Adipocyte (in vitro differentiated cells): ENCODE measurements at regions not wholly inside any gene's neighbourhood (a gene's known extent, or its start where the extent isn't known, plus 50 kb on each side); places are given as distances from the start of the nearest gene placed in this dataset.
"Not testable (repeated sequence)": the region's sequence is repeated elsewhere in the genome, so short reads cannot be mapped to it uniquely, and the experiment has no call there.

Source experiments
- DNase-seq: peaks from one replicate; pipeline ENCODE4 v3.0.0-alpha.2; 2015; ENCODE audit warnings: low read depth
- H3K27me3 ChIP-seq: replicated peaks from 2 replicates; pipeline ENCODE4 v1.7.0; 2013; ENCODE audit warnings: mild to moderate bottlenecking, low read length, moderate library complexity; ENCODE audit not compliant: control insufficient read depth, insufficient read depth
- H3K36me3 ChIP-seq: 2 replicates; pipeline ENCODE4 v1.7.0; 2013; ENCODE audit warnings: low read length, mild to moderate bottlenecking, moderate library complexity; ENCODE audit not compliant: control insufficient read depth, insufficient read depth, severe bottlenecking
- H3K4me1 ChIP-seq: 2 replicates; pipeline ENCODE4 v1.7.0; 2013; ENCODE audit warnings: mild to moderate bottlenecking, low read length, moderate library complexity; ENCODE audit not compliant: control insufficient read depth, insufficient read depth
- H3K4me3 ChIP-seq: 2 replicates; pipeline ENCODE4 v1.7.0; 2013; ENCODE audit warnings: mild to moderate bottlenecking, low read length, moderate library complexity
- H3K9ac ChIP-seq: 2 replicates; pipeline ENCODE4 v1.7.0; 2013; ENCODE audit warnings: mild to moderate bottlenecking, low read length, moderate library complexity
- H3K9me3 ChIP-seq: 2 replicates; pipeline ENCODE4 v1.7.0; 2013; ENCODE audit warnings: mild to moderate bottlenecking, low read length, moderate library complexity; ENCODE audit not compliant: control insufficient read depth

GRCh38 chr4:151857368-151857767 is 96.6 kb upstream of the GATB start:
- Histone ChIP-seq H3K27me3 (peaks cover 10% of the 10 kb centered on the region), H3K4me3 (no peak overlapping the region), H3K4me1 (no peaks in the 10 kb centered on the region), H3K36me3 (no peaks in the 10 kb centered on the region), H3K9ac (no peak overlapping the region), H3K9me3 (peaks cover 2% of the 10 kb centered on the region)
- no peak for DNase-seq

DNA sequence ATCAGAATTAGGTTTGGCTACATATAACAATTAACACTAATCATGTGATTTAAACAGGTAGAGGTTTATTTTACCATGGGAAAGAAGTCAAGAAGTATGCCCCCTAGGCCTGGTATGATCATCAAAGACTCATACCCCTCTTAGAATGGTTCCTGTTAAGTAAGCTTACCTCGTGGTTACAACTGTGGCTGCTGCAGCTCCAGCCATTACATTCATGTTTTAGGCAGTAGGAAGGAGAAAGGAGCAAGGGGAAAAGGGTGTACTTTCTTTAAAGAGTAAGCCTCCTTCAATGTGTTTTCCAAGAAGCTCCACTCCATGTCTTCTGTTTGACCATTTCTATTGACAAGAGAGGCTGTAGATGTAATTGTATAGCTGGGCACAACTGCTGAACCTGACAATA is 94.9 kb upstream of the GATB start:
- no peaks in the 10 kb centered on the region for H3K36me3 ChIP-seq
- H3K27me3 ChIP-seq, result peaks cover 2% of the 10 kb centered on the region
- H3K4me1 ChIP-seq, result peaks cover 16% of the 10 kb centered on the region
- peaks cover 2% of the 10 kb centered on the region for H3K9me3 ChIP-seq
- H3K4me3 ChIP-seq, result no peak overlapping the region
- DNase-seq, result no peak
- H3K9ac ChIP-seq, result no peak overlapping the region

DNA sequence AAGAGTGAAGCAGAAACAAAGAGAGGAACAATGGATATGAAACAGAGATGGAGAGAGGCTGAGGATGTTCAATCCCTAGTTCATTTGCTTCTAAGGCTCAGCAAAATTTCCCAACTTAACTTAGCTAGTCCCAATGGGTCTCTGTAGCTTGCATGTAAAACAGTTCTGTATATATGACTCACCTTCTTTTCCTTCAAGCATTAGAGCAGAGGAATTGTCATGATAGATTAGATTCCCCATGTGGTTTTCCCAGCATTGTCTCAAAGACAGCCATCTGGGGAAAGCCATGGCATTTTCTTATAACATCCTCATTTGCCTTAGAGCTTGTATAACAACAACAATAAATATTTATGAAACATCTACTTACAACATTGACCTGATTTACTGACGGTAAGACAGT is 93.9 kb upstream of the GATB start:
- Histone ChIP-seq H3K4me3 (no peak overlapping the region), H3K4me1 (peaks cover 26% of the 10 kb centered on the region), H3K36me3 (no peaks in the 10 kb centered on the region), H3K9ac (no peak overlapping the region), H3K27me3 (no peaks in the 10 kb centered on the region), H3K9me3 (peaks cover 3% of the 10 kb centered on the region)
- DNase-seq, result no peak

DNA sequence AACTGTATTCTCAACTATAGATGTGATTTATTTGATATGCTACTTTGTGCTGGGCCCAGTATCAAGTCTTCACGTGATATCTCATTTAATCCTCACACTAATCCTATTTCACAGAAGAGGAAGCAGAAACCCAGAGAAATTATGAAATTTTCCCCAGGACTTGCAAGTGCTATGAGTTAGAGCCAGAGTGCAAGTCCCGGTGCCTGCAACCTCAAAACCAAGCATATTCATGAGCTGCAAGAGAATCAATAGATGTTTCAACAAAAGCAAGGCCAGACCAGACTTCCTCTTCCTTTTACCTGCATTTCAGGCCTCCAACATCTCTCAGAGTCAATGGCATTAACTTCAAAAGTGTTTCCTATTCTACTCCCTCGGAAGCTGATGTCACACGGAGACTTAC is 92.2 kb upstream of the GATB start:
- Histone ChIP-seq H3K27me3 (no peaks in the 10 kb centered on the region), H3K36me3 (no peaks in the 10 kb centered on the region), H3K4me3 (no peak overlapping the region), H3K9ac (no peak overlapping the region), H3K4me1 (peaks cover 26% of the 10 kb centered on the region), H3K9me3 (peaks cover 18% of the 10 kb centered on the region)
- DNase-seq, result no peak

DNA sequence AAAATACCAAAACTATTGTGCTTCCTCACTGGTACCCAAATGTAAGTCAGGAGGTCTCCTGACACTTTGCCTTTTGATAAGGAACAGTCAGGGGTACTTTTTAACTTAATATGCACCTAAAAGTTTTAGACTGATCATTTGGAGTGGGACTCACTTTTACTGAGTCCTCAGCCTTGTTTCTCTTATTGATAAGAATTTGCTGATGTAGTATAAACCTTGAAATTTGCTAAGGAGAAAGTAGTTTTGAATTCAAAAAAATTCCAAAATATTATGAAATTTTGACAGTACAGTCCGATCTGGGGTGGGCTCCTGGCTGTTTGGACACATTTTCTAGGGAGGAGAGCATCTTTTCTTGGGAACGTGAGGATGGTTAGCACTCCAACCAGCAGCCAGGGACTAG is 91.4 kb upstream of the GATB start:
- peaks cover 18% of the 10 kb centered on the region for H3K9me3 ChIP-seq

GRCh38 chr4:151851354-151851753 is 90.5 kb upstream of the GATB start:
- Histone ChIP-seq H3K36me3 (no peaks in the 10 kb centered on the region), H3K27me3 (no peaks in the 10 kb centered on the region), H3K4me1 (peaks cover 26% of the 10 kb centered on the region), H3K4me3 (peak overlapping the region; percentile 32), H3K9me3 (peaks cover 18% of the 10 kb centered on the region), H3K9ac (peak overlapping the region; percentile 71)
- no peak for DNase-seq

More for the DNA sequence above, 91.4 kb upstream of the GATB start:
- Histone ChIP-seq H3K36me3 (no peaks in the 10 kb centered on the region), H3K4me1 (peaks cover 26% of the 10 kb centered on the region), H3K4me3 (no peak overlapping the region), H3K9ac (no peak overlapping the region), H3K27me3 (no peaks in the 10 kb centered on the region)
- DNase-seq, result no peak

- Histone ChIP-seq H3K27me3 (no peaks in the 10 kb centered on the region), H3K9ac (peak overlapping the region; percentile 71), H3K36me3 (no peaks in the 10 kb centered on the region), H3K4me1 (peaks cover 26% of the 10 kb centered on the region), H3K4me3 (peak overlapping the region; percentile 32), H3K9me3 (peaks cover 18% of the 10 kb centered on the region)
- DNase-seq, result peak; percentile 31
Observed at GRCh38 chr4:151850791-151851213, 90.0 kb upstream of the GATB start.

DNA sequence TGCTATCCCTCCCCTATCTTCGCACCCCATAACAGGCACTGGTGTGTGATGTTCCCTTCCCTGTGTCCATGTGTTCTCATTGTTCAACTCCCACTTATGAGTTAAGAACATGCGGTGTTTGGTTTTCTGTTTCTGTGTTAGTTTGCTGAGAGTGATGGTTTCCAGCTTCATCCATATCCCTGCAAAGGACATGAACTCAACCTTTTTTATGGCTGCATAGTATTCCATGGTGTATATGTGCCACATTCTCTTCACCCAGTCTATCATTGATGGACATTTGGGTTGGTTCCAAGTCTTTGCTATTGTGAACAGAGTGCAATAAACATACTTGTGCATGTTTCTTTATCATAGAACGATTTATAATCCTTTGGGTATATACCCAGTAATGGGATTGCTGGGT is 84.7 kb upstream of the GATB start:
- not testable (repeated sequence) for DNase-seq, H3K36me3 ChIP-seq, H3K27me3 ChIP-seq, H3K4me3 ChIP-seq, H3K9ac ChIP-seq
- H3K4me1 ChIP-seq, result peaks cover 14% of the 10 kb centered on the region
- peaks cover 16% of the 10 kb centered on the region for H3K9me3 ChIP-seq

GRCh38 chr4:151842430-151843079 is 81.7 kb upstream of the GATB start:
- Histone ChIP-seq H3K4me3 (no peak overlapping the region), H3K27me3 (no peaks in the 10 kb centered on the region), H3K36me3 (no peaks in the 10 kb centered on the region), H3K9me3 (no peaks in the 10 kb centered on the region), H3K9ac (no peak overlapping the region), H3K4me1 (peaks cover 6% of the 10 kb centered on the region)
- no peak for DNase-seq

DNA sequence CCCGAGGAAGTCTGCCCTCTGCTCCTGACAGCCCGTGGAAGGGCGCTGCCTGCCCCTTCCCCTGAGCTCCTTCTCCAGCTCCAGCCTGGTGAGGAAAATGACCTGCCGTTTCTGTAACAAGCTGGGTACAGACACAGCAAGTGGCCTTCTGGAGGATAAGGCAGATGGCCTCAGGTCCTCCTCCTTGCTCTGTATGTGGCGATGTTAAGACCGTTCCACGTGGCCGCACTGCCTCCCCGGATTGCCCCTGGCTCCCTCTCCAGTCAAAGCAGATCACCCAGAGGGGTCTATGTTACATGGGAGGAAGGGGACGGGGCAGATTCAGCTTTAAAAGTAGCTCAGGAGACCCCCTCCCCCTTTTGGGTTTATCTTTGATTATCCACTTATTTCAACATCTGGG is 80.3 kb upstream of the GATB start:
- H3K27me3 ChIP-seq, result no peaks in the 10 kb centered on the region
- H3K9me3 ChIP-seq, result no peaks in the 10 kb centered on the region
- H3K4me1 ChIP-seq, result peaks cover 6% of the 10 kb centered on the region
- DNase-seq, result no peak
- no peaks in the 10 kb centered on the region for H3K36me3 ChIP-seq
- no peak overlapping the region for H3K9ac ChIP-seq
- no peak overlapping the region for H3K4me3 ChIP-seq

GRCh38 chr4:151835467-151835866 is 74.7 kb upstream of the GATB start:
- Histone ChIP-seq H3K36me3 (no peaks in the 10 kb centered on the region), H3K4me1 (peaks cover 26% of the 10 kb centered on the region)
- no peak for DNase-seq

GRCh38 chr4:151833174-151833573 is 72.4 kb upstream of the GATB start:
- no peak for DNase-seq
- Histone ChIP-seq H3K4me1 (peaks cover 26% of the 10 kb centered on the region), H3K4me3 (no peak overlapping the region), H3K9ac (no peak overlapping the region), H3K9me3 (no peaks in the 10 kb centered on the region), H3K36me3 (no peaks in the 10 kb centered on the region), H3K27me3 (no peaks in the 10 kb centered on the region)

More at GRCh38 chr4:151835467-151835866, 74.7 kb upstream of the GATB start:
- Histone ChIP-seq H3K9me3 (no peaks in the 10 kb centered on the region), H3K27me3 (no peaks in the 10 kb centered on the region), H3K4me3 (no peak overlapping the region), H3K9ac (no peak overlapping the region)
